Stimulated activated naive CD8-positive, alpha-beta T cell treated with anti-CD3 and anti-CD28 coated beads, Interleukin-15, amount 100 ng/mL, for 72 hours (primary cell): ENCODE measurements at regions not wholly inside any gene's neighbourhood (a gene's known extent, or its start where the extent isn't known, plus 50 kb on each side); places are given as distances from the start of the nearest gene placed in this dataset.

Source experiments
- ATAC-seq: fragments of 150-1000 bp; cut with Tn5 transposase; 2 replicates; pipeline ENCODE4 v1.10.0; 2021; ENCODE audit warnings: mild to moderate bottlenecking, moderate library complexity
- DNase-seq, 2 donors: peaks; one replicate each; pipeline ENCODE4 v3.0.0; 2021 to 2022
- H3K27ac Mint-ChIP-seq, 2 donors: one replicate each; pipeline ENCODE4 v1.8.0; 2022; ENCODE audit warnings: mild to moderate bottlenecking in 2 of 2, mixed read lengths in 2 of 2, moderate library complexity in 2 of 2
- H3K27me3 Mint-ChIP-seq: one replicate; pipeline ENCODE4 v1.8.0; 2022; ENCODE audit warnings: mixed read lengths
- H3K4me1 Mint-ChIP-seq: one replicate; pipeline ENCODE4 v1.8.0; 2022; ENCODE audit warnings: mild to moderate bottlenecking, mixed read lengths
- H3K4me3 Mint-ChIP-seq, 2 donors: one replicate each; pipeline ENCODE4 v1.8.0; 2022; ENCODE audit warnings: mild to moderate bottlenecking in 2 of 2, mixed read lengths in 2 of 2, moderate library complexity in 1 of 2
- H3K9me3 Mint-ChIP-seq, 2 donors: one replicate each; pipeline ENCODE4 v1.8.0; 2022; ENCODE audit warnings: mixed read lengths in 2 of 2

DNA sequence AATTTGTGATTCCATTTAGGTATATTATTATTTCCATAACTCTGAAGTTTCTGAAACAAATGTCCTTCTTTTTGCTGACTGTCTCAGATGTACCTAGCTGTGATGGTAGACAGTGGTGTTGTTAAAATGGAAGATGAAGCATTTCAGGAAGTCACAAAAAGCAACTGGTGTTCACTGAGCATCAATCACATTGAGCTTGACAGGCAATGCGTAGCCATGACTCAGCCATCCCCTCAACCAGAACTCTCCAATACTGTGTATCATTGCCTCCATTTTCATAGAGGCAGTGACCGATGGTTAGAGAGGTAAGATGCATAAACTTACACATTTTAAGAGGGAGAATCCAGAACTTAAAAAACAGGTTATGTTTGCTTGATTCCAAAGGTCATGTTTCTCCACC is 434.0 kb downstream of the INHBA start:
- no peak for ATAC-seq

DNA sequence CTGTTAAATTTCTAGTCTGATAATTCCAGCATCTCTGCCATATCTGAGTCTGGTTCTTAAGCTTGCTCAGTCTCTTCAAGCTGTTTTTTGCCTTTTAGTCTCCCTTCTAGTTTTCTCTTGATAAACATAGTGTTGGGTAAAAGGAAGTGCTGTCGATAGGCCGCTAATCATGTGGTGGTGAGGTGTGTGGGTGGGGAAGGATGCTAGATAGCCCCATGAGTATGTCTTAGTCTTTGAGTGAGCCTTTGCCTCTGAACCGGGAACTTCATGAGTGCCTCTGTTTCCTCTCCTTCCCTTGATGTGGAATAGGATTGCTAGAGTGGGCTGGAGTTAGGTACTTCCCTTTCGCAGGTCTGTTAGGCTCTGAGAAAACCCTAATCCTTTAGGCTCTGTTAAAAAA is 441.8 kb downstream of the INHBA start:
- no peak overlapping the region for H3K4me3 Mint-ChIP-seq
- DNase-seq = no peak

More for the DNA sequence above, 434.0 kb downstream of the INHBA start:
- Mint-ChIP-seq H3K27me3 (no peaks in the 10 kb centered on the region), H3K4me3 (no peak overlapping the region), H3K4me1 (no peaks in the 10 kb centered on the region), H3K27ac (no peak overlapping the region), H3K9me3 (peaks cover 0 to 15% of the 10 kb centered on the region in 2 donors)
- no peak for DNase-seq

DNA sequence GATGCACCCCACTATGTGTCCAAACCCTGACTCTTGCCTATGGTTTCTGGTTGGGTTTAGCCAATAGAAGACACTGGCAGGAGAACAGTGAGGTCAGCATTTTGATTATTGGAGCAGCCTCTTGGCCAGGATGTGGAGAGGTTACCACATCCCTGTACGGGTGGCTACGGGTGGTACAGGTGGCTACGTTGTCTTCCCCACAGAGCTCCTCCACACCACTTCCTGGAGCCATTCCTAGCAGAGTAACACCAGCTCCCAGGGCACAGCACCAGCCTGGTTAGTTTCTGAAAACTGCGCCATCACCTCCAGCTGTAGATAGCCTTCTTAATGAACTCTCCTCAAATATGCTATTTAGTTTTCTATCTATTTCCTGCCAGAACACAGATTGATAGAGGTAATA is 445.2 kb downstream of the INHBA start:
- DNase-seq = no peak
- no peak for ATAC-seq
- no peak overlapping the region for H3K4me3 Mint-ChIP-seq
- no peak overlapping the region for H3K27ac Mint-ChIP-seq
- no peaks in the 10 kb centered on the region for H3K4me1 Mint-ChIP-seq
- H3K27me3 Mint-ChIP-seq = no peaks in the 10 kb centered on the region
- H3K9me3 Mint-ChIP-seq = peaks cover 9 to 16% of the 10 kb centered on the region in 2 donors

More for the DNA sequence above, 441.8 kb downstream of the INHBA start:
- no peak for ATAC-seq
- Mint-ChIP-seq H3K27ac (no peak overlapping the region), H3K4me1 (no peaks in the 10 kb centered on the region), H3K9me3 (peaks cover 0 to 8% of the 10 kb centered on the region in 2 donors), H3K27me3 (no peaks in the 10 kb centered on the region)

DNA sequence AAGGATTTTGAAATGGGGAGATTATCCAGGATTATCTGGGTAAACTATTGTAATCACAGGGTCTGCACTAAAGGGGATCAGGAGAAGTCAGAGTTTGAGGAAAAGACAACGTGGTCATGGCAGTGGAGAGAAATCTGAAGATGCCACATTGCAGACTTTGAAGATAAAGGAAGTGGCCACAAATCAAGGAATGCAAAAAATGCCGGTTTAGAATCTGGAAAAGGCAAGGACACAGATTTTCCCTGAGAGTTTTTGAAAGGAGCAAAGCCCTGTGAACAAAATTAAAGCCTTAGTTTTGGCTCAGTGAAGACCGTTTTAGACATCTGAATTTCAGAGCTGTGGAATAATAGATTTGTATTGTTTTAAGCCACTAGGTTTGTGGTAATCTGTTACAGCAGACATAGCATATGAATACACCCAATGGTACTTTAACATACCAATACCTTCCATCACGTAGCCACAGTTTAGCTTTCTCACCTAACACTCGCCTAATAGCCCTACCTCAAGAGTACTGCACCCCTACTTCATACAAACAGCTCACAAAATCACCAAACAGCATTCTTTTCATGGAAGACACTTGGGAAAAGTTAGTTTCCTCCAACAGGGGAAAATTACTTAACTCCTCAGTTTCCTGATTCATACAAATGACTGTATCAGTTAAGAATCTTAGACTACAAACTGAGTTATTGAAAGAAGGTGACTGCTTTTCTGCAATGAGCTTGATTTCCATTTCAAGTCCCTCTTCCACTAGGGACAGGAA is 446.5 kb downstream of the INHBA start:
- H3K9me3 Mint-ChIP-seq = peaks cover 9 to 16% of the 10 kb centered on the region in 2 donors
- ATAC-seq (no peak), DNase-seq (no peak)
- H3K27ac Mint-ChIP-seq = no peak overlapping the region
- no peaks in the 10 kb centered on the region for H3K27me3 Mint-ChIP-seq
- no peak overlapping the region for H3K4me3 Mint-ChIP-seq
- no peaks in the 10 kb centered on the region for H3K4me1 Mint-ChIP-seq

- DNase-seq = no peak
- no peak for ATAC-seq
- H3K4me3 Mint-ChIP-seq = no peak overlapping the region
- H3K4me1 Mint-ChIP-seq = no peaks in the 10 kb centered on the region
- H3K9me3 Mint-ChIP-seq = peaks cover 9 to 18% of the 10 kb centered on the region in 2 donors
- H3K27ac Mint-ChIP-seq = no peak overlapping the region
- H3K27me3 Mint-ChIP-seq = no peaks in the 10 kb centered on the region
Observed at GRCh38 chr7:41255716-41256115, 447.2 kb downstream of the INHBA start.

DNA sequence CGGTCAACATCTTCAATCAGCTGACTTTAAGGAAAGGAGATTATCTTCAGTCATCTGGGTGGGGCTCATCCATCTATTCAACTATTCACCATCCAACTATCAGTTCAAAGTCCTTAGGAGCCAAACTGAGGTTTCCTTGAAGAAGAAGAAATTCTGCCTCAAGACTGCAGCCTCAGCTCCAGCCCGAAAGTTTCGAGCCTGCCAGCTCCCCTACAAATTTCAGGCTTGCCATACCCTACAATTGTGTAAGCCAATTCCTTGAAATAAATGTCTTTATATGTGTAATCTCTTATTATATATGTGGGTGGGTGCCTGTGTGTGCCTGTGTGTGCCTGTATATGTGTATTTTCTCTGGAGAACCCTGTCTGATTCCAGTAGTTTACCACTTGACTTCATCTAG is 447.8 kb downstream of the INHBA start:
- ATAC-seq (no peak), DNase-seq (no peak)
- Mint-ChIP-seq H3K27me3 (no peaks in the 10 kb centered on the region), H3K9me3 (peaks cover 9 to 24% of the 10 kb centered on the region in 2 donors), H3K4me3 (no peak overlapping the region), H3K27ac (no peak overlapping the region), H3K4me1 (no peaks in the 10 kb centered on the region)

- no peak for DNase-seq
- Mint-ChIP-seq H3K27me3 (no peaks in the 10 kb centered on the region), H3K9me3 (peaks cover 9 to 24% of the 10 kb centered on the region in 2 donors), H3K4me3 (no peak overlapping the region), H3K4me1 (no peaks in the 10 kb centered on the region), H3K27ac (no peak overlapping the region)
- ATAC-seq = no peak
Observed at GRCh38 chr7:41252957-41253356, 449.9 kb downstream of the INHBA start.

DNA sequence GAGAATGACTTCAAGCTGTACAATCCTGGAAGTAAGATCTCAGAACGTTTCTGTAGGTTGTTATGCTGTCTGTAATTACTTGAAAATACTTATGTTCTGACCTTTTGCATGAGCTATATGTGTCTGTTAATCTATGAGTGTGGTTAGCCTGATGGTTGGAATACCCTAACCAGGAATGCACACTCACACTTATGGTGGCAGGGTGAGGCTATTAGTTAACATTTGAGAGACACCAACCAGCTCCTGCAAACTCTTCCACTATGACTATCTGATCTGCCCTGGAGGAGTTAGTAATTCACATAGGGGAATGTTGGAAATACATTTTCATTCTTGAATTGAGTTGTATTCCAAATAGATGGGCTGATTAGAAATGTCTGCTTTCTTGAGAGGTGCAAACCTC is 450.3 kb downstream of the INHBA start:
- no peaks in the 10 kb centered on the region for H3K4me1 Mint-ChIP-seq
- no peak for ATAC-seq
- H3K27ac Mint-ChIP-seq = no peak overlapping the region
- DNase-seq = no peak
- H3K9me3 Mint-ChIP-seq = peaks cover 9 to 24% of the 10 kb centered on the region in 2 donors
- H3K27me3 Mint-ChIP-seq = no peaks in the 10 kb centered on the region
- H3K4me3 Mint-ChIP-seq = no peak overlapping the region

GRCh38 chr7:41247143-41247865 is 455.6 kb downstream of the INHBA start:
- DNase-seq (no peak), ATAC-seq (no peak)
- Mint-ChIP-seq H3K27ac (no peak overlapping the region), H3K4me3 (no peak overlapping the region), H3K4me1 (no peaks in the 10 kb centered on the region), H3K27me3 (no peaks in the 10 kb centered on the region), H3K9me3 (peaks cover 0 to 8% of the 10 kb centered on the region in 2 donors)

GRCh38 chr7:41245916-41246315 is 457.0 kb downstream of the INHBA start:
- Mint-ChIP-seq H3K27ac (no peak overlapping the region), H3K27me3 (no peaks in the 10 kb centered on the region), H3K4me3 (no peak overlapping the region), H3K9me3 (peaks cover 1 to 8% of the 10 kb centered on the region in 2 donors), H3K4me1 (no peaks in the 10 kb centered on the region)
- DNase-seq = no peak
- no peak for ATAC-seq

DNA sequence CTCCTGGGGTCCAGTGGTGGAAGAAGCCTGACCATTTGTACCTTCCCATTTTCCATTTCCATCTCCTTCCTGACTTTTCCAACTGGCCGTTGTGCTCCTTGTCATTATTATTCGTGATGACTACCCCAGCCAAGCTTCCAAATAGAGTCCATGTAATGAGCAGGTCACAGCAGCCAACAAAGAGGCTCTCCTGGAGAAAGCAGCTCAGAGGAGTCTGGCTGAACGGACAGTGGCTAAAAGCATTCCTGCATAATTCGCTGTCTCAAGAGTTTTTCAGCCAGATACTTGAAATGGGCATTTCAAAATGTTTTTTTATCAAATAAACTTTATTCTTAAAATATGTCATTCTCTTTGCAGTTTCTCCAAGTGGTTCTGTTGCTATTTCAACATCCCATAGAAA is 458.6 kb downstream of the INHBA start:
- Mint-ChIP-seq H3K9me3 (peaks cover 0 to 11% of the 10 kb centered on the region in 2 donors), H3K4me1 (no peaks in the 10 kb centered on the region), H3K27ac (no peak overlapping the region), H3K27me3 (no peaks in the 10 kb centered on the region), H3K4me3 (no peak overlapping the region)
- ATAC-seq (no peak), DNase-seq (no peak)

GRCh38 chr7:41241641-41242040 is 461.2 kb downstream of the INHBA start:
- H3K27me3 Mint-ChIP-seq = no peaks in the 10 kb centered on the region
- DNase-seq (no peak), ATAC-seq (no peak)
- H3K27ac Mint-ChIP-seq = no peak overlapping the region
- peaks cover 0 to 11% of the 10 kb centered on the region in 2 donors for H3K9me3 Mint-ChIP-seq
- no peak overlapping the region for H3K4me3 Mint-ChIP-seq
- no peaks in the 10 kb centered on the region for H3K4me1 Mint-ChIP-seq

DNA sequence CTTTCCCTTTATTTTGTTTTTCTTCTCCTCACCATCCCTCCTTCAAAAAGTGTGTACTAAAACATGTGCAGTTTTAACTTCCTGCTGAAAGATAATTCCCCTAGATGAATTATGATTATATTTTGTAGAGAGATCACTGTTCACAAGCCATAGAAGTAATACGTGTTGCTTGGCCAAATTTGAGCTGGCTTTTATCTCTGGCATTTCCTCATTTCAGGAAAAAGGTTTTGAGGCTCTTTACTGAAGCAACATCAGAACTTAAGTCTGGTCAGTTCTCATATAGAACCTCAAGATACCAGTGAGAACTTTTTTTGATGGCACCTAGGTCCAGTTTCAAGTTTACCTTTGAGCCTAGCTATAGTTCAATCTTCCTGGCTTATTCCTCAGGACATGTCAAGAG is 463.3 kb downstream of the INHBA start:
- ATAC-seq (no peak), DNase-seq (no peak)
- no peaks in the 10 kb centered on the region for H3K4me1 Mint-ChIP-seq
- no peaks in the 10 kb centered on the region for H3K27me3 Mint-ChIP-seq
- H3K9me3 Mint-ChIP-seq = peaks cover 0 to 15% of the 10 kb centered on the region in 2 donors
- no peak overlapping the region for H3K4me3 Mint-ChIP-seq
- no peak overlapping the region for H3K27ac Mint-ChIP-seq

DNA sequence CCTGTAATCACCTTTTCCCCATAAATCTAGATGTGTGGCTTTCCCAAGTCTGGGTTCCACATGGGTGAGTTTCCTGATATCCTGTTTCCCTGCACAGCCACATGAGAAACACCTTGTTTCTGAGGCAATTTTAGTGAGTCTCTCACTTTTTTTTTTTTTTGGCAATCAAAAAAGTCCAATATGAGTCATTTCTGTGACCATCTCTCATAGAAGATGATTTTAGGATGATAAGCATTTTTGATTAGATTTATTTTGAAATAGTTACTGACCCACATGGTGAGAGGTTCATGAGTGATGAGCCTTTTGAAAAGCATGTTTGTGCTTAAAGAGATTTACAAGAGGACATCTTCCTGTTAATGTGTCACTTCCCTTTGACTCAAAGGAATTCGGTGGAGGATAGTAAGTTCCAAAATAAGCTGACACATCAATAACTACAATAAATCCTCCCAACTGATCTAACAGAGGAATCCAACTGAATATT is 464.0 kb downstream of the INHBA start:
- Mint-ChIP-seq H3K27ac (no peak overlapping the region), H3K9me3 (peaks cover 0 to 15% of the 10 kb centered on the region in 2 donors), H3K4me1 (no peaks in the 10 kb centered on the region), H3K4me3 (no peak overlapping the region), H3K27me3 (no peaks in the 10 kb centered on the region)
- no peak for DNase-seq
- ATAC-seq = no peak

GRCh38 chr7:41237956-41238355 is 464.9 kb downstream of the INHBA start:
- Mint-ChIP-seq H3K4me3 (no peak overlapping the region), H3K9me3 (peaks cover 0 to 15% of the 10 kb centered on the region in 2 donors), H3K27me3 (no peaks in the 10 kb centered on the region), H3K27ac (no peak overlapping the region), H3K4me1 (no peaks in the 10 kb centered on the region)
- DNase-seq (no peak), ATAC-seq (no peak)

GRCh38 chr7:41232086-41232485 is 470.8 kb downstream of the INHBA start:
- no peak overlapping the region for H3K27ac Mint-ChIP-seq
- DNase-seq (no peak), ATAC-seq (no peak)
- H3K27me3 Mint-ChIP-seq = no peaks in the 10 kb centered on the region
- H3K4me1 Mint-ChIP-seq = no peaks in the 10 kb centered on the region
- no peak overlapping the region for H3K4me3 Mint-ChIP-seq
- H3K9me3 Mint-ChIP-seq = peaks cover 24 to 34% of the 10 kb centered on the region in 2 donors
